Peyer's patch (tissue), 4 donors: ENCODE measurements at regions not wholly inside any gene's neighbourhood (a gene's known extent, or its start where the extent isn't known, plus 50 kb on each side); places are given as distances from the start of the nearest gene placed in this dataset.

Experiments
- POLR2A ChIP-seq, 2 donors: fragments of 450-650 bp; IDR thresholded peaks; one replicate each; pipeline ENCODE4 v1.5.1; 2017; ENCODE audit warnings: antibody characterized with exemption in 2 of 2, mild to moderate bottlenecking in 2 of 2, moderate library complexity in 2 of 2
- TF ChIP-seq, protein P1 (sequence below), 6 experiments: fragments of 450-650 bp in 4 of 6; fragments of 200-600 bp in 2 of 6; sonication (generic) in 1 of 6; IDR thresholded peaks; one replicate each; pipeline ENCODE4 v1.5.1; 2017 to 2019; ENCODE audit warnings: antibody characterized with exemption in 6 of 6, mild to moderate bottlenecking in 3 of 6, moderate library complexity in 1 of 6

DNA sequence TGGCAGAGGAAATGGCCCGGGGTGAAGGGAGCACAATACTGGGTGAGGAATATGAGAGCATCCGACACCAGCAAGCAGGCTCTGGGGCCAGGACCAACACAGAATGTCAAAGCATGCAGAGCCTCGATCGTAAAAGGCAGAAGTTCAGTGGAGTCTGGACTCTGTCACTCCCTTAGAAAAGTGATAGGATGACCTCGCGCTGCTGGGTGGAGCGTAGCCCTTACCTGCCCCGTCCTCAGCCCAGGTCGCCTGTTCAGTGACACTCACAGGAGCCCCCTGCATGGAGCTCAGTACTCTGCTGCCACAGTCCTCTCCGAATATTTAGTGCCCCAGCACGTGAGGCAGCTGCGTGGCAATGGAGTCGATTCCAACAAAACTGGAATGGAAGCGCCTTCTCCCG is 236.7 kb upstream of the MYT1L start:
- TF ChIP-seq, protein P1, sequence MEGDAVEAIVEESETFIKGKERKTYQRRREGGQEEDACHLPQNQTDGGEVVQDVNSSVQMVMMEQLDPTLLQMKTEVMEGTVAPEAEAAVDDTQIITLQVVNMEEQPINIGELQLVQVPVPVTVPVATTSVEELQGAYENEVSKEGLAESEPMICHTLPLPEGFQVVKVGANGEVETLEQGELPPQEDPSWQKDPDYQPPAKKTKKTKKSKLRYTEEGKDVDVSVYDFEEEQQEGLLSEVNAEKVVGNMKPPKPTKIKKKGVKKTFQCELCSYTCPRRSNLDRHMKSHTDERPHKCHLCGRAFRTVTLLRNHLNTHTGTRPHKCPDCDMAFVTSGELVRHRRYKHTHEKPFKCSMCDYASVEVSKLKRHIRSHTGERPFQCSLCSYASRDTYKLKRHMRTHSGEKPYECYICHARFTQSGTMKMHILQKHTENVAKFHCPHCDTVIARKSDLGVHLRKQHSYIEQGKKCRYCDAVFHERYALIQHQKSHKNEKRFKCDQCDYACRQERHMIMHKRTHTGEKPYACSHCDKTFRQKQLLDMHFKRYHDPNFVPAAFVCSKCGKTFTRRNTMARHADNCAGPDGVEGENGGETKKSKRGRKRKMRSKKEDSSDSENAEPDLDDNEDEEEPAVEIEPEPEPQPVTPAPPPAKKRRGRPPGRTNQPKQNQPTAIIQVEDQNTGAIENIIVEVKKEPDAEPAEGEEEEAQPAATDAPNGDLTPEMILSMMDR (IDR thresholded peaks at IDR 0.05): no peak
- TF ChIP-seq POLR2A (IDR thresholded peaks at IDR 0.05): no peak
